SK-N-SH (cell line): ENCODE measurements at regions not wholly inside any gene's neighbourhood (a gene's known extent, or its start where the extent isn't known, plus 50 kb on each side); places are given as distances from the start of the nearest gene placed in this dataset.

Experiments
- CTCF ChIA-PET: fragments of 300-600, 350-600 bp; formaldehyde crosslinking; extraction: SDS; loops from one replicate; lab custom pipeline; 2021; lab: Yijun Ruan, JAX
- POLR2A ChIA-PET: fragments of 350-600 bp; sonication (Branson Sonifier 250); formaldehyde crosslinking; extraction: SDS; loops from one replicate; lab custom pipeline; 2020; ENCODE audit warnings: antibody characterized with exemption, inconsistent platforms; lab: Yijun Ruan, JAX
- DNase-seq: peaks from one replicate; pipeline ENCODE4 v3.0.0; 2012
- H2AFZ ChIP-seq: fragments of 200-600 bp; sonication (generic); 2 replicates; pipeline ENCODE4 v1.8.1; 2016; ENCODE audit warnings: antibody characterized with exemption, mild to moderate bottlenecking, low read depth
- H3F3A ChIP-seq: fragments of 200-600 bp; sonication (generic); replicated peaks from 2 replicates; pipeline ENCODE3; 2016; ENCODE audit warnings: antibody characterized with exemption, mild to moderate bottlenecking; ENCODE audit not compliant: insufficient read depth
- H3K27ac ChIP-seq, 2 experiments: fragments of 200-500 bp in 1 of 2; fragments of 200-600 bp in 1 of 2; sonication (Bioruptor generic) in 1 of 2; sonication (generic), shearing (Covaris generic) in 1 of 2; 2 replicates each; pipeline versions ENCODE4 v1.5.1 to v1.6.1; 2014 to 2016; ENCODE audit warnings: low read depth in 2 of 2, inconsistent platforms in 1 of 2, low read length in 1 of 2, mild to moderate bottlenecking in 1 of 2, mixed read lengths in 1 of 2
- H3K27me3 ChIP-seq: fragments of 200-600 bp; sonication (generic), shearing (Covaris generic); 2 replicates; pipeline ENCODE4 v1.6.1; 2016; ENCODE audit warnings: mixed run types; ENCODE audit not compliant: insufficient read depth
- H3K36me3 ChIP-seq, 2 experiments: fragments of 200-500 bp in 1 of 2; fragments of 200-600 bp in 1 of 2; sonication (Bioruptor generic) in 1 of 2; sonication (generic) in 1 of 2; replicated peaks in 1 of 2; 2 replicates each; pipeline versions ENCODE3 to v1.5.1; 2014 to 2016; ENCODE audit warnings: low read length in 1 of 2, mild to moderate bottlenecking in 1 of 2; ENCODE audit not compliant: insufficient read depth in 2 of 2, control insufficient read depth in 1 of 2
- H3K4me1 ChIP-seq, 2 experiments: fragments of 200-500 bp in 1 of 2; fragments of 200-600 bp in 1 of 2; sonication (Bioruptor generic) in 1 of 2; sonication (generic), shearing (Covaris generic) in 1 of 2; 2 replicates each; pipeline versions ENCODE4 v1.5.1 to v1.6.1; 2014 to 2016; ENCODE audit warnings: low read depth in 1 of 2, low read length in 1 of 2, mixed run types in 1 of 2; ENCODE audit not compliant: insufficient read depth in 2 of 2, control insufficient read depth in 1 of 2
- H3K4me2 ChIP-seq: fragments of 200-600 bp; sonication (generic), shearing (Covaris generic); 2 replicates; pipeline ENCODE4 v1.6.1; 2017; ENCODE audit warnings: mixed run types
- H3K4me3 ChIP-seq, 2 experiments: fragments of 200-500 bp in 1 of 2; fragments of 200-600 bp in 1 of 2; sonication (Bioruptor generic) in 1 of 2; sonication (generic), shearing (Covaris generic) in 1 of 2; 2 replicates each; pipeline versions ENCODE4 v1.5.1 to v1.8.1; 2014 to 2016; ENCODE audit warnings: low read depth in 2 of 2, inconsistent platforms in 1 of 2, low read length in 1 of 2, mild to moderate bottlenecking in 1 of 2, mixed read lengths in 1 of 2, moderate library complexity in 1 of 2
- H3K79me2 ChIP-seq: fragments of 200-600 bp; sonication (generic); 2 replicates; pipeline ENCODE4 v1.8.1; 2017; ENCODE audit warnings: mild to moderate bottlenecking; ENCODE audit not compliant: insufficient read depth
- H3K9ac ChIP-seq: fragments of 200-600 bp; sonication (generic); 2 replicates; pipeline ENCODE4 v1.6.1; 2017; ENCODE audit warnings: mixed run types
- H3K9me2 ChIP-seq: fragments of 200-600 bp; sonication (generic); 2 replicates; pipeline ENCODE4 v1.6.1; 2017; ENCODE audit warnings: mixed run types
- H3K9me3 ChIP-seq: fragments of 200-600 bp; sonication (generic); 2 replicates; pipeline ENCODE4 v1.6.1; 2017; ENCODE audit warnings: mixed run types, mild to moderate bottlenecking, moderate library complexity
- H4K20me1 ChIP-seq: fragments of 200-600 bp; sonication (generic); 2 replicates; pipeline ENCODE4 v1.6.1; 2017; ENCODE audit warnings: mild to moderate bottlenecking, mixed run types; ENCODE audit not compliant: insufficient read depth
- CHD2 ChIP-seq: fragments of 150-350 bp; IDR thresholded peaks from 2 replicates; pipeline ENCODE4 v1.6.1; 2018; ENCODE audit warnings: low read length; ENCODE audit not compliant: partially characterized antibody
- CTCF ChIP-seq: fragments of 200-600 bp; sonication (generic); IDR thresholded peaks from 2 replicates; pipeline ENCODE4 v1.6.1; 2017; ENCODE audit warnings: antibody characterized with exemption, mild to moderate bottlenecking, moderate library complexity
- FOSL2 ChIP-seq: IDR thresholded peaks from 2 replicates; pipeline ENCODE4 v1.4.0; 2012; ENCODE audit warnings: low read depth, mild to moderate bottlenecking, moderate library complexity, borderline replicate concordance
- FOXM1 ChIP-seq: IDR thresholded peaks from 2 replicates; pipeline ENCODE4 v1.4.0; 2012; ENCODE audit warnings: low read depth, mild to moderate bottlenecking
- MAX ChIP-seq: IDR thresholded peaks from 2 replicates; pipeline ENCODE4 v1.4.0; 2012; ENCODE audit warnings: low read depth
- MEF2A ChIP-seq: IDR thresholded peaks from 2 replicates; pipeline ENCODE4 v1.4.0; 2012; ENCODE audit warnings: low read depth, borderline replicate concordance
- MXI1 ChIP-seq: IDR thresholded peaks from 2 replicates; pipeline ENCODE4 v1.6.1; 2012; ENCODE audit warnings: mild to moderate bottlenecking, low read depth, low read length, improper control_type of control experiment
- NFIC ChIP-seq: IDR thresholded peaks from 2 replicates; pipeline ENCODE4 v1.4.0; 2012; ENCODE audit warnings: borderline replicate concordance
- NRF1 ChIP-seq: IDR thresholded peaks from 2 replicates; pipeline ENCODE4 v1.6.1; 2012; ENCODE audit warnings: low read depth, mild to moderate bottlenecking, low read length
- POLR2AphosphoS5 ChIP-seq: IDR thresholded peaks from 2 replicates; pipeline ENCODE4 v1.6.1; 2012; ENCODE audit warnings: low read depth, low read length
- RCOR1 ChIP-seq: fragments of 150-350 bp; IDR thresholded peaks from 2 replicates; pipeline ENCODE4 v1.6.1; 2017; ENCODE audit warnings: antibody characterized with exemption, low read length
- REST ChIP-seq: IDR thresholded peaks from 2 replicates; pipeline ENCODE4 v1.6.1; 2012; ENCODE audit warnings: mild to moderate bottlenecking, low read depth, low read length, moderate library complexity
- RXRA ChIP-seq: IDR thresholded peaks from 2 replicates; pipeline ENCODE4 v1.4.0; 2012; ENCODE audit warnings: low read depth, mild to moderate bottlenecking, borderline replicate concordance
- SMC3 ChIP-seq: IDR thresholded peaks from 2 replicates; pipeline ENCODE4 v1.6.1; 2012; ENCODE audit warnings: low read depth, low read length, improper control_type of control experiment
- TCF12 ChIP-seq: IDR thresholded peaks from 2 replicates; pipeline ENCODE4 v1.4.0; 2012
- YY1 ChIP-seq: IDR thresholded peaks from 2 replicates; pipeline ENCODE4 v1.4.0; 2012; ENCODE audit warnings: low read depth, mild to moderate bottlenecking
- WGBS: methylation state at CpG from one replicate; pipeline ENCODE4 v1.1.6; 2017; ENCODE audit warnings: low lambda C conversion rate; 5-methylcytosine and 5-hydroxymethylcytosine counted together
- TF ChIP-seq, protein P1 (sequence below): IDR thresholded peaks from 2 replicates; pipeline ENCODE4 v1.4.0; 2012; ENCODE audit warnings: low read depth, borderline replicate concordance

- TF ChIP-seq, protein P1, sequence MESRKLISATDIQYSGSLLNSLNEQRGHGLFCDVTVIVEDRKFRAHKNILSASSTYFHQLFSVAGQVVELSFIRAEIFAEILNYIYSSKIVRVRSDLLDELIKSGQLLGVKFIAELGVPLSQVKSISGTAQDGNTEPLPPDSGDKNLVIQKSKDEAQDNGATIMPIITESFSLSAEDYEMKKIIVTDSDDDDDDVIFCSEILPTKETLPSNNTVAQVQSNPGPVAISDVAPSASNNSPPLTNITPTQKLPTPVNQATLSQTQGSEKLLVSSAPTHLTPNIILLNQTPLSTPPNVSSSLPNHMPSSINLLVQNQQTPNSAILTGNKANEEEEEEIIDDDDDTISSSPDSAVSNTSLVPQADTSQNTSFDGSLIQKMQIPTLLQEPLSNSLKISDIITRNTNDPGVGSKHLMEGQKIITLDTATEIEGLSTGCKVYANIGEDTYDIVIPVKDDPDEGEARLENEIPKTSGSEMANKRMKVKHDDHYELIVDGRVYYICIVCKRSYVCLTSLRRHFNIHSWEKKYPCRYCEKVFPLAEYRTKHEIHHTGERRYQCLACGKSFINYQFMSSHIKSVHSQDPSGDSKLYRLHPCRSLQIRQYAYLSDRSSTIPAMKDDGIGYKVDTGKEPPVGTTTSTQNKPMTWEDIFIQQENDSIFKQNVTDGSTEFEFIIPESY, result no peak
- TF ChIP-seq MEF2A (no peak), TCF12 (no peak)
Measured at GRCh38 chr2:239626961-239627592, 226.3 kb upstream of the HDAC4 start (continued).

- Histone ChIP-seq H3K27ac (no peak overlapping the region), H3K36me3 (no peaks in the 10 kb centered on the region), H4K20me1 (no peaks in the 10 kb centered on the region), H3K4me2 (no peak overlapping the region), H3K9ac (no peak overlapping the region), H3K27me3 (no peaks in the 10 kb centered on the region), H3K4me3 (no peak overlapping the region), H3F3A (no peaks in the 10 kb centered on the region), H3K9me2 (no peaks in the 10 kb centered on the region), H3K79me2 (no peaks in the 10 kb centered on the region), H2AFZ (no peak overlapping the region), H3K4me1 (peaks cover 0 to 2% of the 10 kb centered on the region in 2 experiments; a peak in 1 of 4 replicates), H3K9me3 (no peaks in the 10 kb centered on the region)
- DNase-seq, result no peak
- CTCF ChIA-PET, result interaction anchor here (0.9 to 1.7 kb wide), 3 partner anchors 311 to 520 kb away, joined by 3 read pairs; no protein-coding TSS in a partner anchor
- TF ChIP-seq, protein P1, result no peak
- TF ChIP-seq REST (no peak), SMC3 (no peak), YY1 (no peak), TCF12 (no peak), FOSL2 (no peak), POLR2AphosphoS5 (no peak), FOXM1 (no peak), RXRA (no peak), MAX (no peak), NFIC (no peak), NRF1 (no peak), RCOR1 (no peak), CHD2 (no peak), MXI1 (no peak), CTCF (no peak)
- WGBS, result 33% methylated on average over 4 of the region's 8 CpGs
- POLR2A ChIA-PET, result no interaction called here
Measured at GRCh38 chr2:239625971-239626734, 225.3 kb upstream of the HDAC4 start.
